ENCODE measurements at regions not wholly inside any gene's neighbourhood (a gene's known extent, or its start where the extent isn't known, plus 50 kb on each side); places are given as distances from the start of the nearest gene placed in this dataset.

DNA sequence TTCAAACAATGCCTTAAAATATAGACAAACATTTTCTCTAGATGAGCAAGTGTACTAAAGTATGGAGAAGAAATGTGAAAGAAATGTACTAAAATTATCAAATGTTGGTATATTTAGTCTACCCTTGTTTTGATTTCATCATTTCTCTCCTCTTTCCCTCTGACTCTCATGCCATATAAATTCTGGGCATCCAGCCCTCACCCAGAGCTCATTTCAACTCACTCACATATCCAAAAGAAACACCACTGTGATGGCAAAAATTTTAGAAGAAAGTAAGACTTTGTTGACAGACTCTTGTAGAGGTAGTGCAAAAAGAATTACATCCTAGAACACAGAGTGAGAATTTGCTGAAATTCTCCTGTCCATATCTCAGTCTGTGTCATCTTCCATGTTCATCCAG is 377.8 kb upstream of the SUCLG2 start:
- intact Hi-C loops (cut with DNase I): no loop called here
- H3K4me3 ChIP-seq: no peak overlapping the region

DNA sequence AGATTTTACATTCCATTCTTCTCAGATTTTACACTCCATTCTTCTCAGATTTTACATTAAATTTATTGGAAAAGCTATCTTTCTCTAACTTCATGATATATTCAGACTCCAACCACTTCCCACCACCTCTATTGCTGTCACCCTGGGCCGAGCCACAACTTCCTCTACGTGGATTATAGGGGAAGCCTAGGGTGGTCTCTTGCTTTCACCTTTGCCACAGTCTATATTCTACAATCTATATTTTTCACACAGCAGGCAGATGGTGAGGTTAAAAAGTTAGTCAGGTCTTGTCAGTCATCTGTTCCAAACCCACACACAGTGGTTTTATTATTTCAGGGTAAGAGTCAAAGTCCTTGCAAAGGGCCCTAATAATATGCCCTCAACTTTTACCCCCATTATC is 370.8 kb upstream of the SUCLG2 start:
- no peak overlapping the region for H3K27ac ChIP-seq
- intact Hi-C loops (cut with DNase I): no loop called here
- no peak overlapping the region for H3K4me3 ChIP-seq
- H3K27me3 ChIP-seq: no peaks in the 10 kb centered on the region
- TF ChIP-seq, protein P1, sequence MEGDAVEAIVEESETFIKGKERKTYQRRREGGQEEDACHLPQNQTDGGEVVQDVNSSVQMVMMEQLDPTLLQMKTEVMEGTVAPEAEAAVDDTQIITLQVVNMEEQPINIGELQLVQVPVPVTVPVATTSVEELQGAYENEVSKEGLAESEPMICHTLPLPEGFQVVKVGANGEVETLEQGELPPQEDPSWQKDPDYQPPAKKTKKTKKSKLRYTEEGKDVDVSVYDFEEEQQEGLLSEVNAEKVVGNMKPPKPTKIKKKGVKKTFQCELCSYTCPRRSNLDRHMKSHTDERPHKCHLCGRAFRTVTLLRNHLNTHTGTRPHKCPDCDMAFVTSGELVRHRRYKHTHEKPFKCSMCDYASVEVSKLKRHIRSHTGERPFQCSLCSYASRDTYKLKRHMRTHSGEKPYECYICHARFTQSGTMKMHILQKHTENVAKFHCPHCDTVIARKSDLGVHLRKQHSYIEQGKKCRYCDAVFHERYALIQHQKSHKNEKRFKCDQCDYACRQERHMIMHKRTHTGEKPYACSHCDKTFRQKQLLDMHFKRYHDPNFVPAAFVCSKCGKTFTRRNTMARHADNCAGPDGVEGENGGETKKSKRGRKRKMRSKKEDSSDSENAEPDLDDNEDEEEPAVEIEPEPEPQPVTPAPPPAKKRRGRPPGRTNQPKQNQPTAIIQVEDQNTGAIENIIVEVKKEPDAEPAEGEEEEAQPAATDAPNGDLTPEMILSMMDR (IDR thresholded peaks at IDR 0.05): no peak
- DNase-seq: no peak
- no peaks in the 10 kb centered on the region for H3K4me1 ChIP-seq
- no peaks in the 10 kb centered on the region for H3K9me3 ChIP-seq
- H3K36me3 ChIP-seq: no peaks in the 10 kb centered on the region
- no peak for ATAC-seq

More for the DNA sequence above, 377.8 kb upstream of the SUCLG2 start:
- Histone ChIP-seq H3K36me3 (no peaks in the 10 kb centered on the region), H3K4me1 (no peaks in the 10 kb centered on the region), H3K27me3 (no peaks in the 10 kb centered on the region), H3K27ac (no peak overlapping the region), H3K9me3 (no peaks in the 10 kb centered on the region)
- ATAC-seq: no peak
- TF ChIP-seq, protein P1 (IDR thresholded peaks at IDR 0.05): no peak
- no peak for DNase-seq

DNA sequence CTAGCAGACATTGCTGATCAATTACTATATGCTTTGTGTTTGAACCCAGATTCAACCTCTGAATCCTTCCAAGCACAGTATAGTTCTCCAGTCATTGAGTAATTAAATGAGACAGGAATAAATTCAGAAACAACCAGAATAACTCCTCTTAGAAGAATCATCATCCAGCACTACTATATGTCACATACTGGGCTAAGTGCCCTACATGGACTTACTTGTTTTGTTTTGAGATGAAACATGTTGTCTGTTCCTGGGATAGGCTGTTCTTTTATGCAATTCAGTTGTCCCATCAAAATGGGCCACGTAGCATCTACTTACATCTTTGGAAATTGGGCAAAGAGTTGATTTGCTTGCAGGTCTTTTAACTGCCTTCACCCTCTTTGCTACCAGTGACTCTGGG is 365.5 kb upstream of the SUCLG2 start:
- ATAC-seq (no peak), DNase-seq (no peak)
- Histone ChIP-seq H3K4me3 (no peak overlapping the region), H3K27me3 (no peaks in the 10 kb centered on the region), H3K9me3 (no peaks in the 10 kb centered on the region), H3K4me1 (no peaks in the 10 kb centered on the region), H3K36me3 (no peaks in the 10 kb centered on the region), H3K27ac (no peak overlapping the region)
- TF ChIP-seq, protein P1 (IDR thresholded peaks at IDR 0.05): no peak
- intact Hi-C loops (cut with DNase I): no loop called here

DNA sequence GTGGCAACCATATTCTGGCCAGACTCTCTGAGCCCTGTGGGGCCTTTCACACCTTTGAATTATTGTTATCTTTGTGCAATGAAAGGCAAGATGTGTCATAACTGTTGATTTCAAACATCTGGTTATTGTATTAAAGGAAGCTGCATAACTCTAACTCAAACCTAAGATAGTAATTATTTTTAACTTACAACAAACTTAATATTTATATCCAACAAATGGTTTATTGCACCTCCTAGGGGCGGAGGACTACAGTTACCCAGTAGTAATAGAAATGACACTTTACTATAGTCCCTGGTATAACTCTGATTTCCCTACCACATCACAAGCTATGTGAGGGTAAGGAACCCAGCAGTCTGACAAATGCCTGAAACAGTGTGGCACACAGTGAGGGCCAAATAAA is 363.9 kb upstream of the SUCLG2 start:
- DNase-seq (no peak), ATAC-seq (no peak)
- Histone ChIP-seq H3K36me3 (no peaks in the 10 kb centered on the region), H3K4me1 (no peaks in the 10 kb centered on the region), H3K4me3 (no peak overlapping the region), H3K9me3 (no peaks in the 10 kb centered on the region), H3K27me3 (no peaks in the 10 kb centered on the region), H3K27ac (no peak overlapping the region)
- intact Hi-C loops (cut with DNase I): no loop called here
- TF ChIP-seq, protein P1 (IDR thresholded peaks at IDR 0.05): no peak

DNA sequence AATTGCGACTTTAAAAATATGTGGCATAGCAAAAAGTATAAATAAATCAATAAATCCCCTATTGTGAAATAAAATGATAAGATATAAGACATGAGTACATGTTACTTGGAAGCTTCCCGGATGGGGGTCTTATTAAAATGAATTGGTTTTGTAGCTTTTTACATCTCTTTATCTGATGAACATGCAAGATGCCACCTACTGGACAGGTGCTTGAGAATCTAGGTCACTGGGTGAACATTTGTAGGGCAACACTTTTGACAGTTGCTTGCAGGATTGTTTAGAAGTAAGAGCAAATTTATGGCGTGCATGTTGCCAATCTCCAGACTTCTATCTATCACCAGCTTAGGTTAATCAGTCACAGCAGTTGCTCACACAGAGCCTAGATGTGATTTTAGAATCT is 362.7 kb upstream of the SUCLG2 start:
- H3K9me3 ChIP-seq: no peaks in the 10 kb centered on the region
- no peak overlapping the region for H3K27ac ChIP-seq
- no peaks in the 10 kb centered on the region for H3K36me3 ChIP-seq
- TF ChIP-seq, protein P1 (IDR thresholded peaks at IDR 0.05): no peak
- no peaks in the 10 kb centered on the region for H3K27me3 ChIP-seq
- DNase-seq: no peak
- no peaks in the 10 kb centered on the region for H3K4me1 ChIP-seq
- intact Hi-C loops (cut with DNase I): no loop called here
- H3K4me3 ChIP-seq: no peak overlapping the region
- no peak for ATAC-seq

DNA sequence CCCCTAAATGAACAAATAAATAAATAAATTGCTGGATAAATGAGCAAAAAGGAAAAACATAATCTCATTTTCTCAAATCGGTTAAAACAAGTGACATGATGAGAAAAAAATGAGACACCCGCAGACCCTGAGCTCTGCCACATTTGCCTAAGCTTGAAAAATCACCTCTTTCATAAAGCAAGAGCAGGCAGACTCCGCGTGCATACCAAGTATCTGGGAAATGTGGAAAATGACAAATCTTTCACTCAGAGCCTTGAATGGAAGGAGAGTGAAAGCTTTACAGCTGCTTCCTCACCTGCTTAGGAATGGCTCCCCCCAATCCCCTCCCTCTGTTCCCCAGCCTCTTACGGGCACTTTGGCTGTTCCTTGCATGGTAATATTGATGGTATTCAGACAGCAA is 355.5 kb upstream of the SUCLG2 start:
- no peaks in the 10 kb centered on the region for H3K4me1 ChIP-seq
- no peak overlapping the region for H3K4me3 ChIP-seq
- TF ChIP-seq, protein P1 (IDR thresholded peaks at IDR 0.05): no peak
- DNase-seq: no peak
- no peak for ATAC-seq
- no peaks in the 10 kb centered on the region for H3K9me3 ChIP-seq
- no peak overlapping the region for H3K27ac ChIP-seq
- no peaks in the 10 kb centered on the region for H3K36me3 ChIP-seq
- intact Hi-C loops (cut with DNase I): no loop called here
- peaks cover 7% of the 10 kb centered on the region for H3K27me3 ChIP-seq
